ENCODE measurements at regions not wholly inside any gene's neighbourhood (a gene's known extent, or its start where the extent isn't known, plus 50 kb on each side); places are given as distances from the start of the nearest gene placed in this dataset.
A peak's percentile ranks its signal among the peaks of the same experiment; 100 is the strongest.

DNA sequence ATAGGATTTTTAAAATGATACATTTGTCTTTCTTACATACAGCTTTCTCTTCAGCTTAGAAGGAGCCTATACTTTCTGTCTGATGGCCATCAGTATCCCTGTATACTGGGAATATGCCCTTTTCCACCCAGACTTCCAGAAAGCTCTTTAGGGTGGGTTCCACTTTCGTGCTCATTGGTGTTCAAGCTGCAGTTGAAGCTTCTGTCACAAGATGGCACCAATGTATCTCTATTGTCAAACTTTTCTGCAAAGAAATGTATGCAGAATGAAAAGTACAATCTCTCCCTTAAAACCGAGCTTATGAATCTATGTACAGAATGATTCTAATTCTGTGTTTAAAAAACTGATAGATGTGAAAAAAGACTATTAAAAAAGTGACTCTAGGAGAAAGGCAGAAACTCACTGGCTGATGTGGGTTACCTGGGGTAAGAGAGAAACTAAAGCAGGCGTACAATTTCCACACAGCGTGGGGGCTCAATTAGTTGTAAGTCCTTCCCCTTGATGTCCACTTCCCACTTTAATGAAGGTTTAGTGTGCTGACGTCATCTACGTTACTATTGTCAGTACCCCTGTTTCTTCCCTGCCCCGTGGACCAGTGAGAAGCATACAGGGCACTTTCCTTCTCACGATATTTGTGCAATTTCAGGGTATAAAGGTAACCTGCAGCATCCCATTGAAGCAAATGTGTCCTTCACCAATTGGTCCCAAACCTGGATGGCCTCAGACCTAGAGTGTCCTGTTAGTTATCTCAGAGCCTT lies 57.3 kb upstream of the TCEAL2 start:
- Mint-ChIP-seq H3K4me1 (ENCODE audit: low read depth) (no peaks in the 10 kb centered on the region), H3K27ac (no peak overlapping the region), H3K9me3 (no peaks in the 10 kb centered on the region), H3K36me3 (ENCODE audit: low read depth) (no peaks in the 10 kb centered on the region), H3K27me3 (peaks cover 3% of the 10 kb centered on the region), H3K4me3 (no peak overlapping the region)
- TF ChIP-seq, protein P1, sequence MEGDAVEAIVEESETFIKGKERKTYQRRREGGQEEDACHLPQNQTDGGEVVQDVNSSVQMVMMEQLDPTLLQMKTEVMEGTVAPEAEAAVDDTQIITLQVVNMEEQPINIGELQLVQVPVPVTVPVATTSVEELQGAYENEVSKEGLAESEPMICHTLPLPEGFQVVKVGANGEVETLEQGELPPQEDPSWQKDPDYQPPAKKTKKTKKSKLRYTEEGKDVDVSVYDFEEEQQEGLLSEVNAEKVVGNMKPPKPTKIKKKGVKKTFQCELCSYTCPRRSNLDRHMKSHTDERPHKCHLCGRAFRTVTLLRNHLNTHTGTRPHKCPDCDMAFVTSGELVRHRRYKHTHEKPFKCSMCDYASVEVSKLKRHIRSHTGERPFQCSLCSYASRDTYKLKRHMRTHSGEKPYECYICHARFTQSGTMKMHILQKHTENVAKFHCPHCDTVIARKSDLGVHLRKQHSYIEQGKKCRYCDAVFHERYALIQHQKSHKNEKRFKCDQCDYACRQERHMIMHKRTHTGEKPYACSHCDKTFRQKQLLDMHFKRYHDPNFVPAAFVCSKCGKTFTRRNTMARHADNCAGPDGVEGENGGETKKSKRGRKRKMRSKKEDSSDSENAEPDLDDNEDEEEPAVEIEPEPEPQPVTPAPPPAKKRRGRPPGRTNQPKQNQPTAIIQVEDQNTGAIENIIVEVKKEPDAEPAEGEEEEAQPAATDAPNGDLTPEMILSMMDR (IDR thresholded peaks at IDR 0.05) = peak; percentile 38
- ChIA-PET POLR2A (no interaction called here), CTCF (interaction anchor here (0.5 to 1.2 kb wide), 7 partner anchors 16 to 883 kb away, joined by 3 to 6 read pairs (median 3); no protein-coding TSS in a partner anchor)
- peak; percentile 22 for DNase-seq
- ATAC-seq = no peak
- intact Hi-C loops (cut with micrococcal nuclease) = no loop called here

DNA sequence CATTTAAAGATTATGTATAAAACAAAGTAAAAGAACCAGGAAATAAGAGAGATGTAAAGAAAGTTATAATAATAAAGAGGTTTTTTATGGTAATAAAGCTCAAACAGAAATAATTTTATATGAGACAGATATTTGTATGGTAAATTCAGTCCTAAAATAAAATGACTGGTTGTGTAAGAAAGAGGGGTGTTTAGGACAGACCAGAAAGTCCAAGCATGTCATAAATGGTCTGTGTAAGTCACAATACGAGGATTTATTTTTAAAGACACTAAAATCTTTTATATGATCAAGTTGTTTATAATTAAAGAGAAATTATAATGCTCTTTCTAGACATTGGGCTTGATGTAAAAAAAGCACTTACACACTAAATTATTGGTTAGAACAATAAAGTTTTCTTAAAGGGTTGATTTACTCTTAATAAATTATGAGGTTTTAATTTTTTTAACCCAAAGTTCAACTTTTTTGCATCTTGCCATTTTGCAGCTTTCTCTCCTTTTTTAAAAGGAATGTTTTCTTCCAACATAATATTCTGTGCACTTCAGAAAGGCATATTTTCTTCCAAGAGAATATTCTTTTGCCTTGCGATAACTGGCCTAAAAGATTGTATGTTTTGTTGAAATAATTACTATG lies 61.9 kb upstream of the TCEAL2 start:
- Mint-ChIP-seq H3K36me3 (ENCODE audit: low read depth) (no peaks in the 10 kb centered on the region), H3K4me3 (no peak overlapping the region), H3K9me3 (no peaks in the 10 kb centered on the region), H3K4me1 (ENCODE audit: low read depth) (no peaks in the 10 kb centered on the region), H3K27me3 (peaks cover 3% of the 10 kb centered on the region), H3K27ac (no peak overlapping the region)
- TF ChIP-seq, protein P1 (IDR thresholded peaks at IDR 0.05) = no peak
- CTCF ChIA-PET = interaction anchor here (1.5 kb wide), 1 partner anchor 21 kb away, joined by 3 read pairs; no protein-coding TSS in a partner anchor
- no peak for ATAC-seq
- POLR2A ChIA-PET = no interaction called here
- DNase-seq = no peak
- intact Hi-C loops (cut with micrococcal nuclease) = no loop called here

DNA sequence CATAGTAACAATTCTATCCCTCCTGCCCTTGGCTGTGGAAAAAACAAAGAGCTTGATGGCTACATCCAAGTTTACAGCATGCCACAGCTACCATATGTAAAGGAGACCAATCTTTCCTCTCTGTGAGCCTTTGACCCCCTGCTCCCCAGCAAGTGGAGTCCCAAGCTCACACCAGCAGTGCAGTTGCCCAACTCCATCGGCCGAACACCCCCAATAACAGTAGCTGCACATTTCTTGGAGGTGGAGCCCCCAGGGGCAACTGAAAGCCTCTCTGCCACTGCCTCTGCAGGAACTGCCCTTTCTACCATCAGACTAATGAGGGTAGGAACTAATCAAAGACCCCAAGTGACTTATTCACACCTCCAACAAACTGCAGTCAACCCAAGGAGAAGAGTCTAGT lies 81.0 kb upstream of the TCEAL2 start:
- no peaks in the 10 kb centered on the region for H3K4me1 Mint-ChIP-seq (ENCODE audit: low read depth)
- CTCF ChIA-PET = no interaction called here

DNA sequence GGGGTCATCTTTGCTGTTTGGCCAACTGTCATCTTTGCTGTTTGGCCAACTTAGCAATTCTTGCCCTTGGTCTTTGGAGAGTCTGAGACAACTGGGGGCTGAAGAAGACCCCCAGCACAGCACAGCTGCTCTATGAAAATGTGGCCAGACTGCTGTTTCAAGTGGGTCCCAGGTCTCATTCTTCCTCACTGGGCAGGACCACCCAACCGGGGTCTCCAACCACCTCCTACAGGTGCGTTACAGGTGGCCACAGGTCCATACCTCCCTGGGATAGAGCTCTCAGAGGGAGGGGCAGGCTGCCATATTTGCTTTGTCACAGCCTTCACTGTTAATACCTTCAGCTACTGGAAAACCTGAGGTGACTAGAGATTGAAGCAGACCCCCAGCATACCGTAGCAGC lies 82.1 kb upstream of the TCEAL2 start:
- no peak for ATAC-seq
- Mint-ChIP-seq H3K27me3 (no peaks in the 10 kb centered on the region), H3K9me3 (no peaks in the 10 kb centered on the region), H3K36me3 (ENCODE audit: low read depth) (no peaks in the 10 kb centered on the region), H3K27ac (no peak overlapping the region), H3K4me1 (ENCODE audit: low read depth) (no peaks in the 10 kb centered on the region), H3K4me3 (no peak overlapping the region)
- POLR2A ChIA-PET = no interaction called here
- CTCF ChIA-PET = no interaction called here
- TF ChIP-seq, protein P1 (IDR thresholded peaks at IDR 0.05) = no peak
- intact Hi-C loops (cut with micrococcal nuclease) = no loop called here
- DNase-seq = no peak

More for the DNA sequence above, 81.0 kb upstream of the TCEAL2 start:
- H3K36me3 Mint-ChIP-seq (ENCODE audit: low read depth) = no peaks in the 10 kb centered on the region
- ATAC-seq = no peak
- POLR2A ChIA-PET = no interaction called here
- no peak overlapping the region for H3K4me3 Mint-ChIP-seq
- intact Hi-C loops (cut with micrococcal nuclease) = no loop called here
- no peaks in the 10 kb centered on the region for H3K9me3 Mint-ChIP-seq
- H3K27ac Mint-ChIP-seq = no peak overlapping the region
- DNase-seq = no peak
- H3K27me3 Mint-ChIP-seq = no peaks in the 10 kb centered on the region
- TF ChIP-seq, protein P1 (IDR thresholded peaks at IDR 0.05) = no peak
